DND-41 (cell line): ENCODE measurements at regions not wholly inside any gene's neighbourhood (a gene's known extent, or its start where the extent isn't known, plus 50 kb on each side); places are given as distances from the start of the nearest gene placed in this dataset.

Experiments used
- ATAC-seq: fragments of 200-7000 bp; cut with Tn5 transposase; 3 replicates; pipeline ENCODE4 v1.9.1; 2021; ENCODE audit warnings: low read depth; ENCODE audit not compliant: insufficient read depth
- DNase-seq: peaks from one replicate; pipeline ENCODE4 v3.0.0-alpha.2; 2020
- H2AFZ ChIP-seq: 2 replicates; pipeline ENCODE4 v1.6.0; 2012; ENCODE audit warnings: low read depth, low read length
- H3K27ac ChIP-seq: 2 replicates; pipeline ENCODE4 v1.5.1; 2012; ENCODE audit warnings: low read length, inconsistent platforms
- H3K27me3 ChIP-seq: fragments of 200-600 bp; sonication (generic); 2 replicates; pipeline ENCODE4 v1.6.0; 2012; ENCODE audit warnings: low read length, mild to moderate bottlenecking, inconsistent platforms; ENCODE audit not compliant: insufficient read depth, poor library complexity
- H3K36me3 ChIP-seq: 2 replicates; pipeline ENCODE4 v1.5.1; 2012; ENCODE audit warnings: low read length, inconsistent platforms; ENCODE audit not compliant: insufficient read depth
- H3K4me1 ChIP-seq: 2 replicates; pipeline ENCODE4 v1.5.1; 2012; ENCODE audit warnings: mild to moderate bottlenecking, low read length; ENCODE audit not compliant: insufficient read depth
- H3K4me2 ChIP-seq: 2 replicates; pipeline ENCODE4 v1.6.0; 2012; ENCODE audit warnings: mild to moderate bottlenecking, moderate library complexity, low read length, inconsistent platforms; ENCODE audit not compliant: insufficient read depth
- H3K4me3 ChIP-seq, 2 experiments: fragments of 200-600 bp in 1 of 2; shearing (Covaris generic) in 1 of 2; 2 replicates each; pipeline ENCODE4 v1.5.1; 2012 to 2016; ENCODE audit warnings: inconsistent platforms in 2 of 2, low read length in 2 of 2, mild to moderate bottlenecking in 2 of 2, low read depth in 1 of 2, moderate library complexity in 1 of 2
- H3K79me2 ChIP-seq: 2 replicates; pipeline ENCODE4 v1.6.0; 2012; ENCODE audit warnings: low read length, inconsistent platforms; ENCODE audit not compliant: insufficient read depth
- H3K9ac ChIP-seq: 2 replicates; pipeline ENCODE4 v1.6.0; 2012; ENCODE audit warnings: low read depth, mild to moderate bottlenecking, inconsistent platforms, low read length, moderate library complexity
- H3K9me3 ChIP-seq: 2 replicates; pipeline ENCODE4 v1.5.1; 2012; ENCODE audit warnings: low read length, moderate library complexity, mild to moderate bottlenecking, inconsistent platforms; ENCODE audit not compliant: insufficient read depth, severe bottlenecking
- H4K20me1 ChIP-seq: 2 replicates; pipeline ENCODE4 v1.6.0; 2012; ENCODE audit warnings: low read length; ENCODE audit not compliant: insufficient read depth
- EZH2 ChIP-seq: IDR thresholded peaks from 3 replicates; pipeline ENCODE4 v1.6.1; 2012; ENCODE audit warnings: borderline replicate concordance, low read depth, mild to moderate bottlenecking, moderate library complexity, low read length, inconsistent platforms; ENCODE audit not compliant: severe bottlenecking
- TF ChIP-seq, protein P1 (sequence below): IDR thresholded peaks from 2 replicates; pipeline ENCODE4 v1.5.1; 2012; ENCODE audit warnings: borderline replicate concordance, low read length, moderate library complexity, mild to moderate bottlenecking; ENCODE audit not compliant: poor library complexity, severe bottlenecking; ENCODE audit errors: extremely low read depth

- TF ChIP-seq EZH2 = no peak
- TF ChIP-seq, protein P1, sequence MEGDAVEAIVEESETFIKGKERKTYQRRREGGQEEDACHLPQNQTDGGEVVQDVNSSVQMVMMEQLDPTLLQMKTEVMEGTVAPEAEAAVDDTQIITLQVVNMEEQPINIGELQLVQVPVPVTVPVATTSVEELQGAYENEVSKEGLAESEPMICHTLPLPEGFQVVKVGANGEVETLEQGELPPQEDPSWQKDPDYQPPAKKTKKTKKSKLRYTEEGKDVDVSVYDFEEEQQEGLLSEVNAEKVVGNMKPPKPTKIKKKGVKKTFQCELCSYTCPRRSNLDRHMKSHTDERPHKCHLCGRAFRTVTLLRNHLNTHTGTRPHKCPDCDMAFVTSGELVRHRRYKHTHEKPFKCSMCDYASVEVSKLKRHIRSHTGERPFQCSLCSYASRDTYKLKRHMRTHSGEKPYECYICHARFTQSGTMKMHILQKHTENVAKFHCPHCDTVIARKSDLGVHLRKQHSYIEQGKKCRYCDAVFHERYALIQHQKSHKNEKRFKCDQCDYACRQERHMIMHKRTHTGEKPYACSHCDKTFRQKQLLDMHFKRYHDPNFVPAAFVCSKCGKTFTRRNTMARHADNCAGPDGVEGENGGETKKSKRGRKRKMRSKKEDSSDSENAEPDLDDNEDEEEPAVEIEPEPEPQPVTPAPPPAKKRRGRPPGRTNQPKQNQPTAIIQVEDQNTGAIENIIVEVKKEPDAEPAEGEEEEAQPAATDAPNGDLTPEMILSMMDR = no peak
- Histone ChIP-seq H4K20me1 (no peaks in the 10 kb centered on the region), H3K79me2 (no peaks in the 10 kb centered on the region), H3K4me2 (no peak overlapping the region), H3K27me3 (no peaks in the 10 kb centered on the region), H3K4me3 (no peak overlapping the region), H3K4me1 (no peaks in the 10 kb centered on the region), H3K36me3 (no peaks in the 10 kb centered on the region), H3K27ac (no peak overlapping the region), H3K9ac (no peak overlapping the region), H2AFZ (no peak overlapping the region), H3K9me3 (peaks cover 19% of the 10 kb centered on the region)
- no peak for ATAC-seq
- DNase-seq = no peak
Observed at GRCh38 chr9:135213566-135213965, 126.1 kb downstream of the OLFM1 start.

GRCh38 chr9:135214054-135214640 is 126.7 kb downstream of the OLFM1 start:
- DNase-seq = no peak
- no peaks in the 10 kb centered on the region for H3K79me2 ChIP-seq
- no peak overlapping the region for H3K4me3 ChIP-seq
- no peak overlapping the region for H2AFZ ChIP-seq
- H3K27ac ChIP-seq = no peak overlapping the region
- H3K9me3 ChIP-seq = peaks cover 19% of the 10 kb centered on the region
- no peak for TF ChIP-seq EZH2
- TF ChIP-seq, protein P1 = no peak
- no peak for ATAC-seq
- H3K36me3 ChIP-seq = no peaks in the 10 kb centered on the region
- no peak overlapping the region for H3K4me2 ChIP-seq
- H3K4me1 ChIP-seq = no peaks in the 10 kb centered on the region
- no peaks in the 10 kb centered on the region for H4K20me1 ChIP-seq
- no peaks in the 10 kb centered on the region for H3K27me3 ChIP-seq
- no peak overlapping the region for H3K9ac ChIP-seq

- Histone ChIP-seq H2AFZ (no peak overlapping the region), H3K4me2 (no peak overlapping the region), H3K4me3 (no peak overlapping the region), H3K27ac (no peak overlapping the region), H3K4me1 (no peaks in the 10 kb centered on the region), H3K79me2 (no peaks in the 10 kb centered on the region), H3K9me3 (peaks cover 19% of the 10 kb centered on the region), H3K36me3 (no peaks in the 10 kb centered on the region), H3K27me3 (no peaks in the 10 kb centered on the region), H3K9ac (no peak overlapping the region), H4K20me1 (no peaks in the 10 kb centered on the region)
- DNase-seq (no peak), ATAC-seq (no peak)
- TF ChIP-seq EZH2 = no peak
Observed at GRCh38 chr9:135214706-135215105, 127.2 kb downstream of the OLFM1 start.

- no peak for TF ChIP-seq EZH2
- TF ChIP-seq, protein P1 = no peak
- no peaks in the 10 kb centered on the region for H4K20me1 ChIP-seq
- H3K4me3 ChIP-seq = no peak overlapping the region
- H3K27ac ChIP-seq = no peak overlapping the region
- H3K9me3 ChIP-seq = peaks cover 16% of the 10 kb centered on the region
- H3K9ac ChIP-seq = no peak overlapping the region
- no peaks in the 10 kb centered on the region for H3K36me3 ChIP-seq
- no peak overlapping the region for H2AFZ ChIP-seq
- no peaks in the 10 kb centered on the region for H3K79me2 ChIP-seq
- no peak overlapping the region for H3K4me2 ChIP-seq
- H3K4me1 ChIP-seq = no peaks in the 10 kb centered on the region
- DNase-seq (no peak), ATAC-seq (no peak)
- no peaks in the 10 kb centered on the region for H3K27me3 ChIP-seq
Observed at GRCh38 chr9:135215571-135216161, 128.2 kb downstream of the OLFM1 start.
